ENCODE measurements at regions not wholly inside any gene's neighbourhood (a gene's known extent, or its start where the extent isn't known, plus 50 kb on each side); places are given as distances from the start of the nearest gene placed in this dataset.

GRCh38 chrX:109952050-109952449, 50.9 kb upstream of the TMEM164 start (continued):
- TF ChIP-seq KDM1A (IDR thresholded peaks at IDR 0.05; ENCODE audit: low read depth) (no peak), RNF2 (IDR thresholded peaks at IDR 0.05; ENCODE audit: borderline replicate concordance, low read depth) (no peak), MAFK (IDR thresholded peaks at IDR 0.05; ENCODE audit: partially characterized antibody) (no peak), HEYL (CRISPR knock-in tag; IDR thresholded peaks at IDR 0.05) (no peak), HMGXB4 (CRISPR knock-in tag; IDR thresholded peaks at IDR 0.05; ENCODE audit: borderline replicate concordance) (no peak), KDM5A (IDR thresholded peaks at IDR 0.05) (no peak)

GRCh38 chrX:109952985-109953905, 49.7 kb upstream of the TMEM164 start:
- no peak overlapping the region for H3K4me2 ChIP-seq
- H3K27ac ChIP-seq: no peak overlapping the region
- no peaks in the 10 kb centered on the region for H3K9me3 ChIP-seq
- H3K4me3 ChIP-seq: no peak overlapping the region
- DNase-seq (ENCODE audit: low read depth in 1 of 2, low spot score in 1 of 2): no peak
- FAIRE-seq: no peak
- no peak for ATAC-seq
- CTCF ChIA-PET: interaction anchor here (1.4 kb wide), 1 partner anchor 13 kb away, joined by 4 read pairs; no protein-coding TSS in a partner anchor
- WGBS (ENCODE audit: missing lambda C conversion rate): 93% methylated on average over 4 of the region's 4 CpGs
- no peak for TF ChIP-seq HOXB5 (CRISPR knock-in tag; IDR thresholded peaks at IDR 0.05)
- TF ChIP-seq RARB (CRISPR knock-in tag; IDR thresholded peaks at IDR 0.05): no peak
- no peak for TF ChIP-seq HES2 (IDR thresholded peaks at IDR 0.05)
- TF ChIP-seq CEBPB (IDR thresholded peaks at IDR 0.05): no peak
- no peak for TF ChIP-seq CHD2 (IDR thresholded peaks at IDR 0.05; ENCODE audit: low read length, partially characterized antibody)
- no peak for TF ChIP-seq RCOR1 (IDR thresholded peaks at IDR 0.05; ENCODE audit: low read depth, low read length)
- no peak for TF ChIP-seq SREBF2 (IDR thresholded peaks at IDR 0.05)
- no peak for TF ChIP-seq JUNB (IDR thresholded peaks at IDR 0.05)
- TF ChIP-seq FOSB (CRISPR knock-in tag; IDR thresholded peaks at IDR 0.05): no peak
- TF ChIP-seq EHMT2 (IDR thresholded peaks at IDR 0.05; ENCODE audit: low read depth): no peak
- no peak for TF ChIP-seq CTCF (IDR thresholded peaks at IDR 0.05)
- TF ChIP-seq PBX3 (IDR thresholded peaks at IDR 0.05): no peak
- TF ChIP-seq KDM5A (IDR thresholded peaks at IDR 0.05): no peak
- H3K4me1 ChIP-seq: peaks cover 9% of the 10 kb centered on the region; the same call in 2 of the 3 replicates
- POLR2A ChIA-PET: interaction anchor here (1.3 kb wide), 1 partner anchor 134 kb away, joined by 3 read pairs; no protein-coding TSS in a partner anchor
